ENCODE measurements at regions not wholly inside any gene's neighbourhood (a gene's known extent, or its start where the extent isn't known, plus 50 kb on each side); places are given as distances from the start of the nearest gene placed in this dataset.
"Not testable (repeated sequence)": the region's sequence is repeated elsewhere in the genome, so short reads cannot be mapped to it uniquely, and the experiment has no call there.

- TF ChIP-seq, protein P1, sequence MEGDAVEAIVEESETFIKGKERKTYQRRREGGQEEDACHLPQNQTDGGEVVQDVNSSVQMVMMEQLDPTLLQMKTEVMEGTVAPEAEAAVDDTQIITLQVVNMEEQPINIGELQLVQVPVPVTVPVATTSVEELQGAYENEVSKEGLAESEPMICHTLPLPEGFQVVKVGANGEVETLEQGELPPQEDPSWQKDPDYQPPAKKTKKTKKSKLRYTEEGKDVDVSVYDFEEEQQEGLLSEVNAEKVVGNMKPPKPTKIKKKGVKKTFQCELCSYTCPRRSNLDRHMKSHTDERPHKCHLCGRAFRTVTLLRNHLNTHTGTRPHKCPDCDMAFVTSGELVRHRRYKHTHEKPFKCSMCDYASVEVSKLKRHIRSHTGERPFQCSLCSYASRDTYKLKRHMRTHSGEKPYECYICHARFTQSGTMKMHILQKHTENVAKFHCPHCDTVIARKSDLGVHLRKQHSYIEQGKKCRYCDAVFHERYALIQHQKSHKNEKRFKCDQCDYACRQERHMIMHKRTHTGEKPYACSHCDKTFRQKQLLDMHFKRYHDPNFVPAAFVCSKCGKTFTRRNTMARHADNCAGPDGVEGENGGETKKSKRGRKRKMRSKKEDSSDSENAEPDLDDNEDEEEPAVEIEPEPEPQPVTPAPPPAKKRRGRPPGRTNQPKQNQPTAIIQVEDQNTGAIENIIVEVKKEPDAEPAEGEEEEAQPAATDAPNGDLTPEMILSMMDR (IDR thresholded peaks at IDR 0.05): no peak
- TF ChIP-seq POLR2A (IDR thresholded peaks at IDR 0.05): no peak
- DNase-seq: no peak
- no peaks in the 10 kb centered on the region for H3K27me3 ChIP-seq
- H3K4me1 ChIP-seq: no peaks in the 10 kb centered on the region
- intact Hi-C loops (cut with DNase I; ENCODE audit: low total_unique reads): no loop called here
- no peak overlapping the region for H3K4me3 ChIP-seq
- no peaks in the 10 kb centered on the region for H3K36me3 ChIP-seq
- H3K27ac ChIP-seq: no peak overlapping the region
- H3K9me3 ChIP-seq: no peaks in the 10 kb centered on the region
Observed at GRCh38 chr5:82424211-82424610, 146.1 kb upstream of the RPS23 start.

- TF ChIP-seq, protein P1 (IDR thresholded peaks at IDR 0.05): no peak
- no peak for TF ChIP-seq POLR2A (IDR thresholded peaks at IDR 0.05)
- no peaks in the 10 kb centered on the region for H3K36me3 ChIP-seq
- no peaks in the 10 kb centered on the region for H3K9me3 ChIP-seq
- DNase-seq: no peak
- no peaks in the 10 kb centered on the region for H3K27me3 ChIP-seq
- no peaks in the 10 kb centered on the region for H3K4me1 ChIP-seq
- no peak overlapping the region for H3K27ac ChIP-seq
- intact Hi-C loops (cut with DNase I; ENCODE audit: low total_unique reads): no loop called here
- no peak overlapping the region for H3K4me3 ChIP-seq
Observed at GRCh38 chr5:82422751-82423181, 144.6 kb upstream of the RPS23 start.

GRCh38 chr5:82422001-82422740 lies 144.0 kb upstream of the RPS23 start:
- intact Hi-C loops (cut with DNase I; ENCODE audit: low total_unique reads): no loop called here
- Histone ChIP-seq H3K27me3 (no peaks in the 10 kb centered on the region), H3K4me1 (no peaks in the 10 kb centered on the region), H3K27ac (no peak overlapping the region), H3K9me3 (no peaks in the 10 kb centered on the region), H3K4me3 (no peak overlapping the region), H3K36me3 (no peaks in the 10 kb centered on the region)
- no peak for DNase-seq
- no peak for TF ChIP-seq POLR2A (IDR thresholded peaks at IDR 0.05)
- TF ChIP-seq, protein P1 (IDR thresholded peaks at IDR 0.05): no peak

- intact Hi-C loops (cut with DNase I; ENCODE audit: low total_unique reads): no loop called here
- no peaks in the 10 kb centered on the region for H3K36me3 ChIP-seq
- TF ChIP-seq, protein P1 (IDR thresholded peaks at IDR 0.05): no peak
- TF ChIP-seq POLR2A (IDR thresholded peaks at IDR 0.05): no peak
- H3K27me3 ChIP-seq: no peaks in the 10 kb centered on the region
- no peaks in the 10 kb centered on the region for H3K4me1 ChIP-seq
- no peak for DNase-seq
- no peak overlapping the region for H3K27ac ChIP-seq
- no peak overlapping the region for H3K4me3 ChIP-seq
- H3K9me3 ChIP-seq: no peaks in the 10 kb centered on the region
Observed at GRCh38 chr5:82421119-82421518, 143.0 kb upstream of the RPS23 start.

- H3K4me3 ChIP-seq; H3K36me3 ChIP-seq; H3K27ac ChIP-seq; H3K4me1 ChIP-seq; H3K27me3 ChIP-seq; H3K9me3 ChIP-seq; DNase-seq; intact Hi-C loops (cut with DNase I; ENCODE audit: low total_unique reads): not testable (repeated sequence)
Observed at GRCh38 chr5:82420524-82420923, 142.4 kb upstream of the RPS23 start.

Data from uterus (tissue), 3 donors.